NCI-H446 treated with DMSO at 0.1 percent for 48 hours (cell line): ENCODE measurements at regions not wholly inside any gene's neighbourhood (a gene's known extent, or its start where the extent isn't known, plus 50 kb on each side); places are given as distances from the start of the nearest gene placed in this dataset.

Source experiments
- DNase-seq: peaks from one replicate; lab custom pipeline; 2025; lab: John Stamatoyannopoulos, UW

DNA sequence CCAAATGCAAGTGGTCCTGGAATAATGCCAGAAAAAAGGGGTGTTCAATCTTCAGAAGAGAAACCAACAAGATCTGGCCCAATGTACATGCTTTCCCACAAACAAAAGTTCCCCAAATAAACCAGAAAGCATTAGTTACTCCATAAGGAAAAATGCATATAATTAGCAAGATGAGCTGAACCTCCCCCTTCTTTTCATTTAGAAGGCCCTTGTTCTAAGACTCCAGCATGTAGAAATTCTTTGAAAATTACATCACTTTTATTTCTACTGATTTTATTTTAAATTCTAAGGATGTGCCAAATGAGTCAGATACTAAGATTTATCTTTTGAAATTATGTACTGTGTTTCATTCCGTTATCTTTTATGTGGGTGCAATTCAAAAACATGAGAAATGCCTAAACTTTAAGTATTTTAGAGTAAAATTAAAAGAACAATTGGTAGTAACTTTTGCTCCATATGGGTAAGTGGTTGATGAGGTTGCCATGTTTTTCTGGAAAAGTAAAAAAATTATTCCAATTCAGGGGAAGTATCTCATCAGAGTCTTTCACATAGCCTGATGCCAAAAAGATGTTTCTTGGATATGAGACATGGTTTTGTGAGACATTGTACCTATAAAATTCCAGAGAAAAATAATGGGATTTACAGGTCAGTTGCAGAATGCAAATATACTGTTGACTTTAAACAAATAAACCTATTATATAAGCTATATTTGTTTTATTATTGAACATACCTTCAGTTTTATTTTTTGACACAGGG, 106.5 kb upstream of the CCDC112 start:
- DNase-seq = no peak

DNA sequence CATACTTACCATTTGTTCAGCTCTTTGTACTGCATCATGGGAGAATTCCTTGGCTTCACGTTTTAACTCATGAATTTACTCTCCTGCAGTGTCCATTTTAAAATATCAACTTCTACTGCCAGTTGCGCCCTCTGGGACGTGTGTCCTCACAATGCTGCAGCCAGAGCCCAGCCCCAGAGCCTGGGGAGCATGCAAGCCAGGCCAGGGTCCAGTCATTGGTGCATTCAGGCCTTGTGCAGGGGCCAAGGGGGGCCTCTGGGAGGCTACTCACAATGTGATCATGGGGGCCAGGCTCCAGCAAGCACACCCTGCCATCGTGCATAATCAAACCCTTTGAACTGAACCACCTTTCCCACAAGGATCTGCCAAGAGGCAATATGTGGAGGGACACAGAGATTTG, 105.6 kb upstream of the CCDC112 start:
- no peak for DNase-seq

GRCh38 chr5:115398719-115399118, 102.3 kb upstream of the CCDC112 start:
- no peak for DNase-seq

GRCh38 chr5:115396688-115397087, 100.2 kb upstream of the CCDC112 start:
- DNase-seq = no peak

GRCh38 chr5:115396081-115396480, 99.6 kb upstream of the CCDC112 start:
- DNase-seq = no peak

- DNase-seq = no peak
These were observed 98.1 kb upstream of the CCDC112 start for GRCh38 chr5:115394531-115394930.

GRCh38 chr5:115393239-115393638, 96.8 kb upstream of the CCDC112 start:
- no peak for DNase-seq

- DNase-seq = no peak
These were observed 96.2 kb upstream of the CCDC112 start for GRCh38 chr5:115392611-115393010.

DNA sequence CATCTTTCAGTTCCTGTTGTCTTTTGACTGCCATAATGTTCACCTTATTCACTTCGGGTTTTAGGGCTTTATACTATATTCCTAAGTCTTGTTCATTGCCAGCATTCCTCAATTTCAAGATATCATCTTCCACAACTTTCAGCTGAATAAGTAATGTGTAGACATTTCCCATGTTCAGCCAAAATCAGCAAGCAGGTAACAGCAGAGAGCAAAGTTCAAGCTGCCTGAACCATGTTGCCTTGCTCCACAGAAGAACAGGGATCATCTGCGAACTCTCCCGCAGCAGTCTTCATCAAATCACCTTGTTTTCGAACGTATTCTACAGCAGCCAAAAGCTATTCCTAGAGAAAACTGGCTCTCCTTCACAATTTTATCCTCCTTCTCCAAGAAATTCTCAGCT, 95.3 kb upstream of the CCDC112 start:
- no peak for DNase-seq

DNA sequence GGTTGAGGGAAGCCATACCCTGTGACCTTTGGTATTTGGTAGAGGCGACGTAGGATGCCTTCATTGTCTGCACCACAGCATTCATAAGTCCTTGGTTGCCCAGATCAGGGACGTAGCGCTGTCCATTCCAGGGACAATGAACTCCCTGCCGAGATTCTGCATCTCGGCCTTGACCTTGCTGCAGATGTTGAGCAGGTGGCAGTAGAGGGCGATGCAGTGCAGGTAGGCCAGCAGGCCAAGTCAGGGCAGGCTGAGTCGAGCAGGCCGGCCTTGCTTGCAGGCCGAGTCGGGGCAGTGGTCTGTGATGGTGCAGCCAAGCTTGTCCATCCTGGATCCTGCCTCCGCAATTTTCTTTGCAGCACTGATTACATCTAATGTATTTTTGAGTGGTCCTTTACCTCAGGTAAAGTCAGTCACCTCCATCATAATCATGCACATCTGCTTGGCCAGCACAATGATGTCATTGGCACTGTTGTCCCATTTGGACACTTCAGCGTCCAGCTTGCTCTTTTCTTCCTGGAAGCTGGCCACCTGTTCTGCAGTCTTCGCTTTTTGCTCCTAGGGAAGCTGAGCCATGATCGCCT, 93.4 kb upstream of the CCDC112 start:
- DNase-seq = no peak

DNA sequence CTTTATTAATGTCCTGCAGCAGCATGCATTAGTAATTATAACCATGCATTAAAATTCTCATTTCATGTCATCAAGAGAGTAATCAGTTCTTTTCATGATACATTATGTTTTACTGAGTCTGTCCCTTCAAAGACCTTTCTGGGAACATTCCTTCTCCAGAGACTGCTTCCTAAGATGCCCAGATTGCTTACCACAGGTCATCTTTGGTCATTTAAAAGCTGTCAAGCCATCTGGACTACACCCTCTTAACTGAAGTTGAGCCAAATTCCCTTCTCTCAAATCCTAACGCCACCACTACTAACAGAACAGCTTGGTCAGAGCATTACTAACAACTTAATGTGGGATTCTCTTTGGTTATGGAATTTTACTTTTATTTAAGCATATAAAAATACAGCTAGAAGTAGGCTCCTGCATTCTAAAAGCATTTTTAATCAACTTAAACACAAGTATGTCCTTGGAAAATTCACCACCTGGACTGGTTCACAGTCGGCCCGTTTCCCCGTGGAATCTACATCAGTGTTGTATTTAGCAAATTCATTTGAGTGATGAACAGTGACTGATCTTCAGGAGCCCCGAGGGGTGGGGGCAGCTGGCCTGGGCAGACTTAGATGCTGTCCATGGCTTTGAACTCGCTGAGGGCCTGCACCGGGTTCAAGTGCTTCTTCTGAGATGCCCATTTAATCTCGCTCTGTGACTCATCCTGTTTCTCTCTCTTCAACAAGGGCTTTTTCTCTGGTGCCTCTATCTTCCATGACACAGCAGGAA, 92.8 kb upstream of the CCDC112 start:
- no peak for DNase-seq

DNA sequence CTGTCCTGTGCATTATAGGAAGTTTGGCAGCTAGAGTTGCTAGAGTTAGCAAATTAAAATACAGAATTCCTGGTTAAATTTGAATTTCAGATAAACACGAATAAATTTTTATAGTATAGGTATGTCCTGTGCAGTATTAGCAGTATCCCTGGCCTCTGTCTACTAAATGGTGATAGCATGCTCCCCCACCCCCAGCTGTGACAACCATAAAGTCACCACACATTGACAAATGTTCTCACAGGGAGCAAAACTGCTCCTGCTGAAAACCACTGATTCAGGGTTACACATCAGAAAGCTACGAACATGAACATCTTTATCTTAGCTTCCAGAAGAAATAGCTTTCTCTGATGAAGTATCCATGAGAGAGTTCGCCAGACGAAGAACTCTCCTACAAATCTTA, 91.8 kb upstream of the CCDC112 start:
- DNase-seq = no peak

DNA sequence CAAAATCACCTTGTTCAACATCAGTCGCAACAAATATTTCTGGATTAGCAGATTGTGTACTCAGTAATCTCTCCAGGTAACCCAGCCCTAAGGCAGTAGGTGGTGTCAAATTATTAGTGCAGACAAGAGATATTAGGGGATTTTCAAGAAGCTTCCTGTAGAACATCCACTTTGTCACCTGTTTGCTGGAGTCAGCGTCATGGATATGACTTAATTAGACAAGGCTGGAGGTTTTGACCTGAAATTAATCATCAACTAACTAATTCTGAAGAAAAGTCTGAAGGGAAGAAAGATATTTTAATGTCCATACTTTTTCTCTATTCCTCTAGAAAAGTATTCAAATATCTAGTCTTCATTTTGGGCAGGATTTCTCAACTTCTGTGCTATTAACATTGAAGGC, 91.4 kb upstream of the CCDC112 start:
- no peak for DNase-seq

GRCh38 chr5:115386657-115387056, 90.2 kb upstream of the CCDC112 start:
- DNase-seq = no peak

- DNase-seq = no peak
These were observed 88.3 kb upstream of the CCDC112 start for GRCh38 chr5:115384587-115385375.

- DNase-seq = no peak
These were observed 86.5 kb upstream of the CCDC112 start for GRCh38 chr5:115382989-115383388.

- no peak for DNase-seq
These were observed 85.6 kb upstream of the CCDC112 start for GRCh38 chr5:115381911-115382662.

GRCh38 chr5:115379622-115380344, 83.3 kb upstream of the CCDC112 start:
- DNase-seq = no peak

- DNase-seq = no peak
These were observed 82.3 kb upstream of the CCDC112 start for GRCh38 chr5:115378754-115379153.

DNA sequence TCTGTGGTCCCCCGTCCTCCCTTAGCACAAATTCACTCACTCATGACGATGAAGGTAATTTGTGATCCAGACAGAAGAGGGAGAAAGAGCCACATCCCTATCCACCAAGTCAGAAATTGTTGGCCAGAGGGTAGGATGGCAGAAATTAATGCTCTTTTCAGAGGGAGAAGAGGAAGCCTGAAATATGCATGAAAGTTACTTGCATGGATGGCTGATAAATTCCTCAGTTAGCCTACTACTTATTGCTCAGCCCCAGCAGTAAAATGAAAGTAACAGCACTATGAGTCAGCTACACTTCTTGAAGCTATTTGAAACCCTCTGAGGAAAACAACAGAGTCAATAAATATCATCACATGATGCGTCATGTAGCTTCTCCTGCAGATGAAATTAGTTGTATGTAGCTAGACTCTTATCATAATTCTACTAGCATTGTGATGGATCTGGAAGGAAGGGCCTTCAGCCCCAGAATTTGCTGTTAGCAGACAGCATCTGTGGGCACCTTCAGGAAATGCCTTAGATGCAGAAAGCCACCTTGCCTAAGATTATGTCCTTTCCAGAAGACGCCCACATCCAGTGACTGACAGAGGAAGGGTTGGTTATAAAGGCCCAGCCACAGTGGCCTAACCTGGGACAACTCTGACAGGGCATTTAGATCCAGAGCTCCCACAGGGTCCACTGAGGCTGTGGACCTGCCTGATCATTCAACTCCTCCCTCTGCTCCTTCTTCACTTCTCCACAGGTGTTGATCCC, 81.2 kb upstream of the CCDC112 start:
- no peak for DNase-seq
